ENCODE measurements at regions not wholly inside any gene's neighbourhood (a gene's known extent, or its start where the extent isn't known, plus 50 kb on each side); places are given as distances from the start of the nearest gene placed in this dataset.

DNA sequence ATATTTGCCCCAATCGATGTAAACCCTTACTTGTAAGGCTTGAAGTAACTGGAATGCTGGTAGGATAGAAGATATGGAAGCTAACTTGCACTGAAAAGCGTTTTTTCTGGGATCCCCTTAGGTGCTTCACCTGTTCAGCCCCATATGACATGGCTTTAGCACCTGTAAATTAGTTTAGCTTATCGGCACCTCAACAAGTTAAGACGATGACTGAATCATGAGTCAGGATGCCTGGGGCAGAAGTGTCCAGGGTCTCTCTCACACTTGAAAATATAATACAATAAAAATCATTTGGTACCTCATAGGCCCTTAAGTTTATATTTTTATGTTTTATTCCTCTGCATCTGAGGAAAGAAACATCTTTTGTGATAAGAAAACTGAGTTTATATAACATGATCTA lies 409.2 kb upstream of the LRRC4C start:
- Histone ChIP-seq H3K27me3 (ENCODE audit: low read depth, low read length) (no peaks in the 10 kb centered on the region), H3K9me3 (ENCODE audit: insufficient read depth, low read length) (no peaks in the 10 kb centered on the region)

DNA sequence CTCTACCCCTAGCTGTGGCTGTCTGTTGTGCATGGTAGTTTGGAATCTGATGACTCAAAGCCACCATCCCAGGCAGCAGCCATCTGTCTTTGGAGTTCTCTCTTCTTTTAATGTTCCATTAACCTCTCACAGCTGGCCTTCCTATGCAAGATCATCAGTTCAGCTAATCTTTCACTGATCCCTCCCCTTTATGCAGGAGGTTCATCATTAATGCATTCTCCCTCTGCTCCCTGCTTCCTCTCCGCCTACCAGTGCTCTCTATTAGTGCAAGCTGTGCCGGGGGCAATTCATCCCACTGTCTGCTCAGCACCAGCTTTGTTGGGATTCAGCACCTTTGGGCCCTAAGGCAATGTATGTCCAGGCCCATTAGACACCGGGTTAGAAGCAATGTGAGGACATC lies 413.0 kb upstream of the LRRC4C start:
- Histone ChIP-seq H3K9ac (ENCODE audit: low read length) (no peak overlapping the region), H3K4me3 (ENCODE audit: low read length) (no peak overlapping the region), H3K4me2 (ENCODE audit: low read length) (no peak overlapping the region), H3K9me3 (ENCODE audit: insufficient read depth, low read length) (no peaks in the 10 kb centered on the region), H3K4me1 (ENCODE audit: low read length) (no peaks in the 10 kb centered on the region), H2AFZ (ENCODE audit: low read depth, low read length) (no peak overlapping the region), H4K20me1 (ENCODE audit: insufficient read depth, low read length) (no peaks in the 10 kb centered on the region), H3K27me3 (ENCODE audit: low read depth, low read length) (no peaks in the 10 kb centered on the region), H3K27ac (ENCODE audit: low read length) (no peak overlapping the region), H3K79me2 (ENCODE audit: low read length) (no peaks in the 10 kb centered on the region), H3K36me3 (replicated peaks; ENCODE audit: low read depth, low read length) (no peaks in the 10 kb centered on the region)
- TF ChIP-seq EZH2phosphoT487 (IDR thresholded peaks at IDR 0.05; ENCODE audit: low read depth) (no peak), CTCF (IDR thresholded peaks at IDR 0.05; ENCODE audit: low read depth, low read length) (no peak)

More for the DNA sequence above, 409.2 kb upstream of the LRRC4C start:
- Histone ChIP-seq H4K20me1 (ENCODE audit: insufficient read depth, low read length) (no peaks in the 10 kb centered on the region), H3K4me2 (ENCODE audit: low read length) (no peak overlapping the region), H3K27ac (ENCODE audit: low read length) (no peak overlapping the region), H3K36me3 (replicated peaks; ENCODE audit: low read depth, low read length) (no peaks in the 10 kb centered on the region), H3K4me1 (ENCODE audit: low read length) (no peaks in the 10 kb centered on the region), H2AFZ (ENCODE audit: low read depth, low read length) (no peak overlapping the region), H3K79me2 (ENCODE audit: low read length) (no peaks in the 10 kb centered on the region), H3K9ac (ENCODE audit: low read length) (no peak overlapping the region), H3K4me3 (ENCODE audit: low read length) (no peak overlapping the region)
- TF ChIP-seq CTCF (IDR thresholded peaks at IDR 0.05; ENCODE audit: low read depth, low read length) (no peak), EZH2phosphoT487 (IDR thresholded peaks at IDR 0.05; ENCODE audit: low read depth) (no peak)

DNA sequence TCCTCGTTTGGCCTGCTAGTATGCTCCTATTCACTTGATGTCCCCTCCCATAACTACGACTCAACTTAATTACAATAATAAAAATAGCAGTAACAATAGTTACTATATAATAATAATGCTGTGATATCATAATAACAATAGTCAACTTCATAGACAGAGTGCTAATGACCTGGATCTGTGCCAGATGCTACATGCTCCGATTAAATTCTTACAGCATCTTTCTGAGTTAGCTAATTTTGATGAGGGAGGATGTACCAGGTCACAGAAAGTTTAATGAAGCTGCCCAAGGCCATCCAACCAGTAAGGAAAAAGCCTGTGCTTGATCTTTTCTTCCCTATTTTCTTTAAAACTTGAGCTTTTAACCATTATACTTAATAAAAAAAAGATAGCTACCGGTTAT lies 413.4 kb upstream of the LRRC4C start:
- Histone ChIP-seq H3K36me3 (replicated peaks; ENCODE audit: low read depth, low read length) (no peaks in the 10 kb centered on the region), H3K27ac (ENCODE audit: low read length) (no peak overlapping the region), H3K4me3 (ENCODE audit: low read length) (no peak overlapping the region), H3K27me3 (ENCODE audit: low read depth, low read length) (no peaks in the 10 kb centered on the region), H4K20me1 (ENCODE audit: insufficient read depth, low read length) (no peaks in the 10 kb centered on the region), H3K9ac (ENCODE audit: low read length) (no peak overlapping the region), H2AFZ (ENCODE audit: low read depth, low read length) (no peak overlapping the region), H3K9me3 (ENCODE audit: insufficient read depth, low read length) (no peaks in the 10 kb centered on the region), H3K79me2 (ENCODE audit: low read length) (no peaks in the 10 kb centered on the region), H3K4me2 (ENCODE audit: low read length) (no peak overlapping the region), H3K4me1 (ENCODE audit: low read length) (no peaks in the 10 kb centered on the region)
- no peak for TF ChIP-seq CTCF (IDR thresholded peaks at IDR 0.05; ENCODE audit: low read depth, low read length)
- TF ChIP-seq EZH2phosphoT487 (IDR thresholded peaks at IDR 0.05; ENCODE audit: low read depth) = no peak

DNA sequence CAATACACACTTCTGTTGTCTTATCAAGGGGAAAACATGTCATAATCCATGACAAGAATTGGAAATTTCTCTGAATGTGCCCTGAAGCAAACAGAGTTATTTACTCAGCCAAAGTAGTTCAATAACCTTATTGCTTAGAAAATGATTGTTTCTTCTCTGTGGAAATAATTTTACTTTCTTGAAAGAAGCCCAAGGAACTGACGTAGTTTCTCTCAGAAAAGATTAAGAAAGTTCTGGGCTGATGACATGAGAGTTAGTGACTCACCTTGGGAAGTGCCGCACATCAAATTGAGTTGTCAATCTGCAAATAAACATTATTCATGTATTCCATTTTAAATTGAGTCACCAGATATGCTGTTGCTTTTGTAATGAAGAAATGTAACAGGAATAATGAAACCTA lies 418.6 kb upstream of the LRRC4C start:
- no peaks in the 10 kb centered on the region for H3K27me3 ChIP-seq (ENCODE audit: low read depth, low read length)

More for the DNA sequence above, 418.6 kb upstream of the LRRC4C start:
- Histone ChIP-seq H3K4me1 (ENCODE audit: low read length) (no peaks in the 10 kb centered on the region), H3K4me3 (ENCODE audit: low read length) (no peak overlapping the region), H3K4me2 (ENCODE audit: low read length) (no peak overlapping the region), H3K79me2 (ENCODE audit: low read length) (no peaks in the 10 kb centered on the region), H4K20me1 (ENCODE audit: insufficient read depth, low read length) (no peaks in the 10 kb centered on the region), H3K9me3 (ENCODE audit: insufficient read depth, low read length) (no peaks in the 10 kb centered on the region), H2AFZ (ENCODE audit: low read depth, low read length) (no peak overlapping the region), H3K36me3 (replicated peaks; ENCODE audit: low read depth, low read length) (no peaks in the 10 kb centered on the region), H3K27ac (ENCODE audit: low read length) (no peak overlapping the region), H3K9ac (ENCODE audit: low read length) (no peak overlapping the region)
- TF ChIP-seq CTCF (IDR thresholded peaks at IDR 0.05; ENCODE audit: low read depth, low read length) (no peak), EZH2phosphoT487 (IDR thresholded peaks at IDR 0.05; ENCODE audit: low read depth) (no peak)

Measured in OCI-LY3 (cell line).